Neural cell (in vitro differentiated cells): ENCODE measurements at regions not wholly inside any gene's neighbourhood (a gene's known extent, or its start where the extent isn't known, plus 50 kb on each side); places are given as distances from the start of the nearest gene placed in this dataset.

ENCODE experiments used
- H2AFZ ChIP-seq: fragments of 200-600, 300-800 bp; sonication (generic), shearing (Covaris generic); 2 replicates; pipeline ENCODE4 v1.6.0; 2014; ENCODE audit warnings: low read depth, mild to moderate bottlenecking, antibody characterized with exemption, low read length, moderate library complexity
- H3F3A ChIP-seq: fragments of 200-600 bp; shearing (Covaris generic); 2 replicates; pipeline ENCODE4 v1.6.1; 2016; ENCODE audit warnings: mild to moderate bottlenecking, moderate library complexity, mixed read lengths, antibody characterized with exemption, low read length; ENCODE audit not compliant: insufficient read depth, poor library complexity, severe bottlenecking
- H3K27ac ChIP-seq: fragments of 200-600, 300-800 bp; sonication (generic), shearing (Covaris generic); 2 replicates; pipeline ENCODE4 v1.5.1; 2014; ENCODE audit warnings: mild to moderate bottlenecking, low read length, moderate library complexity
- H3K27me3 ChIP-seq: fragments of 300-800, 200-600 bp; sonication (generic), shearing (Covaris generic); 2 replicates; pipeline ENCODE4 v1.6.0; 2014; ENCODE audit warnings: mild to moderate bottlenecking, low read depth, low read length, moderate library complexity; ENCODE audit not compliant: insufficient read depth
- H3K36me3 ChIP-seq: fragments of 300-800, 200-600 bp; sonication (generic), shearing (Covaris generic); 2 replicates; pipeline ENCODE4 v1.5.1; 2014; ENCODE audit warnings: mild to moderate bottlenecking, antibody characterized with exemption, low read length, moderate library complexity; ENCODE audit not compliant: insufficient read depth
- H3K4me2 ChIP-seq: fragments of 300-800, 200-600 bp; sonication (generic), shearing (Covaris generic); 2 replicates; pipeline ENCODE4 v1.6.0; 2014; ENCODE audit warnings: mild to moderate bottlenecking, low read length
- H3K4me3 ChIP-seq: fragments of 300-800, 200-600 bp; sonication (generic), shearing (Covaris generic); 2 replicates; pipeline ENCODE4 v1.5.1; 2014; ENCODE audit warnings: mild to moderate bottlenecking, low read length, moderate library complexity
- H3K79me2 ChIP-seq: fragments of 200-600 bp; shearing (Covaris generic); replicated peaks from 2 replicates; pipeline ENCODE4 v1.6.0; 2014; ENCODE audit warnings: mild to moderate bottlenecking, low read length, moderate library complexity; ENCODE audit not compliant: insufficient read depth
- H3K9ac ChIP-seq: fragments of 300-800, 200-600 bp; sonication (generic), shearing (Covaris generic); 2 replicates; pipeline ENCODE4 v1.6.1; 2016; ENCODE audit warnings: mild to moderate bottlenecking, low read length, mixed read lengths
- H3K9me2 ChIP-seq: fragments of 200-600 bp; shearing (Covaris generic); 2 replicates; pipeline ENCODE4 v1.6.1; 2016; ENCODE audit warnings: mild to moderate bottlenecking, low read length, mixed read lengths; ENCODE audit not compliant: insufficient read depth
- H3K9me3 ChIP-seq: fragments of 200-600, 300-800 bp; sonication (generic), shearing (Covaris generic); 2 replicates; pipeline ENCODE4 v1.6.1; 2016; ENCODE audit warnings: mild to moderate bottlenecking, mixed run types, low read length, moderate library complexity, mixed read lengths
- H4K20me1 ChIP-seq: fragments of 200-600 bp; shearing (Covaris generic); 2 replicates; pipeline ENCODE4 v1.6.1; 2016; ENCODE audit warnings: mild to moderate bottlenecking, mixed run types; ENCODE audit not compliant: insufficient read depth
- CTCF ChIP-seq: fragments of 450-650 bp; IDR thresholded peaks from 2 replicates; pipeline ENCODE4 v1.5.1; 2014; ENCODE audit warnings: antibody characterized with exemption, mild to moderate bottlenecking, moderate library complexity; ENCODE audit not compliant: poor library complexity, severe bottlenecking
- EP300 ChIP-seq: fragments of 450-650 bp; conservative IDR thresholded peaks from 2 replicates; pipeline ENCODE4 v1.6.1; 2014; ENCODE audit warnings: antibody characterized with exemption, mild to moderate bottlenecking, moderate library complexity; ENCODE audit not compliant: poor library complexity, severe bottlenecking
- EZH2 ChIP-seq: fragments of 200-600, 300-800 bp; shearing (Covaris generic), sonication (generic); IDR thresholded peaks from 2 replicates; pipeline ENCODE4 v1.6.1; 2014; ENCODE audit warnings: antibody characterized with exemption, low read length, borderline replicate concordance, mild to moderate bottlenecking; ENCODE audit not compliant: insufficient read depth, poor library complexity, severe bottlenecking
- MXI1 ChIP-seq: fragments of 450-650 bp; conservative IDR thresholded peaks from 2 replicates; pipeline ENCODE4 v1.6.1; 2014; ENCODE audit warnings: antibody characterized with exemption, mild to moderate bottlenecking; ENCODE audit not compliant: poor library complexity, severe bottlenecking
- POLR2AphosphoS5 ChIP-seq: IDR thresholded peaks from 2 replicates; pipeline ENCODE4 v1.6.1; 2012
- RAD21 ChIP-seq: fragments of 450-650 bp; conservative IDR thresholded peaks from 2 replicates; pipeline ENCODE4 v1.6.1; 2014; ENCODE audit warnings: antibody characterized with exemption, mild to moderate bottlenecking, moderate library complexity
- REST ChIP-seq: IDR thresholded peaks from 2 replicates; pipeline ENCODE4 v1.6.1; 2012; ENCODE audit warnings: borderline replicate concordance
- SMC3 ChIP-seq: fragments of 450-650 bp; conservative IDR thresholded peaks from 2 replicates; pipeline ENCODE4 v1.6.1; 2014; ENCODE audit warnings: antibody characterized with exemption, mild to moderate bottlenecking, moderate library complexity; ENCODE audit not compliant: poor library complexity
- TAF1 ChIP-seq: IDR thresholded peaks from 2 replicates; pipeline ENCODE4 v1.6.1; 2012; ENCODE audit warnings: low read depth

- H3K36me3 ChIP-seq, result no peaks in the 10 kb centered on the region
- no peak overlapping the region for H3K4me2 ChIP-seq
- H3K27me3 ChIP-seq, result no peaks in the 10 kb centered on the region
- TF ChIP-seq POLR2AphosphoS5, result no peak
- no peak for TF ChIP-seq SMC3
- no peak for TF ChIP-seq EP300
- no peak overlapping the region for H3K27ac ChIP-seq
- H4K20me1 ChIP-seq, result no peaks in the 10 kb centered on the region
- H3K9me3 ChIP-seq, result no peaks in the 10 kb centered on the region
- no peak overlapping the region for H2AFZ ChIP-seq
- no peak overlapping the region for H3K9ac ChIP-seq
- no peaks in the 10 kb centered on the region for H3K9me2 ChIP-seq
- no peaks in the 10 kb centered on the region for H3F3A ChIP-seq
- no peaks in the 10 kb centered on the region for H3K79me2 ChIP-seq
- no peak overlapping the region for H3K4me3 ChIP-seq
These were observed 543.7 kb upstream of the COBL start for GRCh38 chr7:51860305-51860704.

GRCh38 chr7:51850126-51850525, 533.5 kb upstream of the COBL start:
- no peak for TF ChIP-seq EZH2
- no peak for TF ChIP-seq EP300
- TF ChIP-seq MXI1, result no peak
- no peak for TF ChIP-seq REST
- TF ChIP-seq TAF1, result no peak
- TF ChIP-seq SMC3, result no peak
- TF ChIP-seq CTCF, result no peak
- TF ChIP-seq RAD21, result no peak
- no peak for TF ChIP-seq POLR2AphosphoS5
- H3K27ac ChIP-seq, result no peak overlapping the region
- no peaks in the 10 kb centered on the region for H3F3A ChIP-seq
- no peaks in the 10 kb centered on the region for H3K79me2 ChIP-seq
- no peak overlapping the region for H3K9ac ChIP-seq
- no peaks in the 10 kb centered on the region for H4K20me1 ChIP-seq
- H3K36me3 ChIP-seq, result no peaks in the 10 kb centered on the region
- H3K9me2 ChIP-seq, result no peaks in the 10 kb centered on the region
- H3K4me3 ChIP-seq, result no peak overlapping the region
- no peaks in the 10 kb centered on the region for H3K9me3 ChIP-seq
- no peaks in the 10 kb centered on the region for H3K27me3 ChIP-seq
- H3K4me2 ChIP-seq, result no peak overlapping the region
- no peak overlapping the region for H2AFZ ChIP-seq
